ENCODE measurements at regions not wholly inside any gene's neighbourhood (a gene's known extent, or its start where the extent isn't known, plus 50 kb on each side); places are given as distances from the start of the nearest gene placed in this dataset.
"Not testable (repeated sequence)": the region's sequence is repeated elsewhere in the genome, so short reads cannot be mapped to it uniquely, and the experiment has no call there.

- no peak for DNase-seq (ENCODE audit: low read depth in 2 of 2)
Observed at GRCh38 chr13:50156561-50157127, 141.4 kb downstream of the KCNRG start.

DNA sequence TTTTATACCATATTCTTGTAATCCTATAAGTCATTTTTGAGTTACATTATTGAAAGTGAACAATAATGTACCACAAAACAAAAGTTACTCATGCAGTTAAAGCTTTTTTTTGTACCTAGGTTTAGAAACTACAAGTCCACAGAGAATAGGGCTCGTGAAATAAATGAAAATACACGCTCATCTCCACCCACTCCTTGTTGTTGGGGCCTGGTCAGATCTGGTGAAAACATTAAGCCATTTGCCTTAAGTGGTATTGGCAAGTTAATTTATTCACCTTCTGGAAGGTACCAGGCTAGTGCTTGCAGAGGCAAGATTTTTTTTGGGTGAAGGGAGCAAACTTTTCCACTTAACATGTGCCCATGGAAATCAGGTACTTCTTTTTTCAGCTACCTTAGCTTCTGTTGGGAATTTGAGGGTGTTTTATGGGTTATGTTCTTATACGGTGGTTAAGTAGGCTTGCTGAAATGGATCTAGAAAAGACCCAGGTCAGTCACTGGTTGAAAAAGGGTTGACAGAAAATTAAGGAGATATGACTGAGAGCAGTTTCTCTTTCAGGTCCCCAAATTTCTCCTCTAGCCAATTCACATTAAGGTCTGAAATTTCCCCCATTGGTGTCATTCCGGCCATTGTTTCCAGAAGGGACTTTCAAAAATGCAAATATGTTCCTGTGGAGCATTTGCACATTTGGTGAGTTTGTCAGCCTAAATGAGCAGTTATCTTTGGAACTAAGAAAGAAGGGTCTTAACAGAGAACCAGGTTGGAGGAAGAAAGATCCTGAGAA is 143.3 kb downstream of the KCNRG start:
- DNase-seq (ENCODE audit: low read depth in 2 of 2): no peak

DNA sequence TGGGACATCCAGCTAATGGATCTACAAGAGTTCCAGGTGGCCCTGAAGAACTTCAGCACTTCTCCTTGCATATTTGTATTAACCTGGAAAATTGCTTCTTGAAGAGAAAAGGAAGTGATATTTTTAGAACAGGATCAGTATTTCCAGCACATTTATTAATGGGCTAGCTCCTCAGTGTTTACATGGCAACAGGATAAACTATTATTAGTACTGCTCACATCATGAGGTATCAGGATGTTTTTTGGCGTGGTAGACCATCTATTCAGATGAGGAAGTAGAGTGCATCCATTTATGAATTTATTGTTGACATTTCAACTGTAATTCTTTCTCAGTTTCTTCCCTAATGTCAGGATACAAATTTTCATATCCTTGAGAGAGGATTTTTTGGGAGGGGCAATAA is 144.4 kb downstream of the KCNRG start:
- no peak for DNase-seq (ENCODE audit: low read depth in 2 of 2)

DNA sequence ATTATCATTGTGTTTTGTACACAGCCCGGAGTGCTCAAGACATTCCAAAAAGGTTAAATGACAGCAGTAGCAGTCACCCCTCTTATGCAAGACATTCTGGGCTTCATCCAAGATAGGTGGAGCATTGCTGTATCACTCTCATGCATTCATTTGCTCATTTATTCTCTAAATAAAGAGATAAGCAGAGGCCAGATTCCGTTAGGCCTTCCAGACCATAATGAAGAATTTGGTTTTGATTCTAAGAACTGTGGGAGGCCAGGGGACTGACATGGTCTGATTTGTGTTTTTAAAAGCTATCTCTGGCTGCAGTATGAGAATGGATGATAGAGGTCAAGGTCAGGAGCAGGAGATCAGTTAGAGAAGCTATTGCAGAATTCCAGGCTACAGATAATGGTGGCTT is 145.8 kb downstream of the KCNRG start:
- no peak for DNase-seq (ENCODE audit: low read depth in 2 of 2)

GRCh38 chr13:50162001-50162400 is 146.8 kb downstream of the KCNRG start:
- no peak for DNase-seq (ENCODE audit: low read depth in 2 of 2)

DNA sequence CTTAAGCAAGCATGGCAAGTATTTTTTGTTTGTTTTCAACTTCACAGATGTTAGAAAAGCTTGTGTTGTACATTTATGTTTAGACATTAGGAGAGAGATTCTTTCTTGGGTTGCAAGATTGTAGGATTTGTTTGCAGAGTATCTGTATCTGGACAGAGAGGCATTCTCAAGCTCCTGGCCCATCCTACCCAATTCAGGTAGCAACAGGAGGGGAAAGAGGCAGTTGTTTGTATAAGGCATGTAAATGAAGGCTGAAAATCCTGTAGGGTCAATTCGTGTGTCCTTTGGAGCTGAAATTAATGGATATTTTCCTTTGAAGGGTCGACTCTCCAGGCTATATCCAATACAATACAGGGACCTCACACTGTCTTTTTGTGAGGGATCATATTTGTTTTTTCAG is 147.3 kb downstream of the KCNRG start:
- DNase-seq (ENCODE audit: low read depth in 2 of 2): no peak

- DNase-seq (ENCODE audit: low read depth in 2 of 2): no peak
Observed at GRCh38 chr13:50167224-50167947, 152.1 kb downstream of the KCNRG start.

- no peak for DNase-seq (ENCODE audit: low read depth in 2 of 2)
Observed at GRCh38 chr13:50167967-50168366, 152.7 kb downstream of the KCNRG start.

GRCh38 chr13:50168786-50169185 is 153.5 kb downstream of the KCNRG start:
- DNase-seq (ENCODE audit: low read depth in 2 of 2): no peak

DNA sequence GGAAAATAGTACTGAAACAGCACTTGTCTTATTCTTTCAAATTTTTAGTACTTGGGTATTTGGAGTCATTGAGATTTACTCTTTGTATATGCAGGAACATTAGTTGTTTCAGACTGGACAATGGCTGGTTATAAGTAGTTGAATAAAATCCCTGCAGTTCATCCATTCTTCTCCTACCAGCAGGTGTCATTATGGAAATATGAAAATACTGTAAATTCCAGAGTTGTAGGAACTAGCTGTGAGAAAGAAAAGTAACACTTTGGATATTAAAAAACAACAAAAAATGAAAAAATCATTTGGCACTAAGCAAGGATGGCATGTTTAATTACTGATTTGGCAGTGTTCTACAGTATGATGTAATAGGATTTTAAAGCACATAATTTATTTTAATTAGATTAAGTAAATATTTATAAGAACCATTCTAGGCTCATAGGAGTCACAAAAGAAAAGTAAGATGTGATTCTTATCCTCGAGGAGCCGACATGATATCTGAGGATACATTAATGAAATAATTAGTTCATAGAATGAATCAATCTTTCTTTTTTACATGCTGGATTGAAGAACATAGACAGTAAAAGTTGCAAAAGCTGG is 155.3 kb downstream of the KCNRG start:
- DNase-seq (ENCODE audit: low read depth in 2 of 2): no peak

- DNase-seq (ENCODE audit: low read depth in 2 of 2): no peak
Observed at GRCh38 chr13:50171590-50172282, 156.5 kb downstream of the KCNRG start.

- not testable (repeated sequence) for DNase-seq (ENCODE audit: low read depth in 2 of 2)
Observed at GRCh38 chr13:50173045-50173444, 157.8 kb downstream of the KCNRG start.

DNA sequence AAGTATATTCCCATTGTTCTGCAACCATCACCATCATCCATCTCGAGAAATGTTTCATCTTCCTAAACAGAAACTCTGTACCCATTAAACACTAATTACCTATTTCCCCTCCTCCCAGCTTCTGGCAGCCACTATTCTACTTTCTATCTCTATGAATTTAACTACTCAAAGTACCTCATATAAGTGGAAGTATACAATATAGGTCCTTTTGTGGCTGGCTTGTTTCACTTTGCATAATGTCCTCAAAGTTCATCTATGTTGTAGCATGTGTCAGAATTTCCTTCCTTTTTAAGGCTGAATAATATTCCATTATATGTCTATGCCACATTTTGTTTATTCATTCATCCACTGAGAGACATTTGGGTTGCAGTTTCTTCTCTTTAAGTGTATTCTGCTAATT is 159.4 kb downstream of the KCNRG start:
- DNase-seq (ENCODE audit: low read depth in 2 of 2): no peak

DNA sequence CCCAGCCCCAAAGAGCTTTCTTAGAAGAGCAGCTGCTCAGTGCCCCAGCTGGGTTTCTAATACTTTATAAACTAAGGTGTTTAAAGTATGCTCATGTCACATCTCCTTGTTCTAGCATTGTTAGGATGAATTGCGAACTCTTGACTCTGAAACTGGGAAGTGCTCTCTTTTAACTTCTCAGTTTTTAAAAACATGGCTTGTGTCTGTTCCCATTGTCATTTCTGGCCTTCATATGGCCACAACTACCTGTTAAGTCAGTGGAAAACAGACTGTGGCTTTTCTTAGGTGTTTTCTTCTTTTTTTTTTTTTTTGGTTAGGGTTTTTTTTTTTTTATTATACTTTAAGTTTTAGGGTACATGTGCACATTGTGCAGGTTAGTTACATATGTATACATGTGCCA is 164.7 kb downstream of the KCNRG start:
- DNase-seq (ENCODE audit: low read depth in 2 of 2): no peak

DNA sequence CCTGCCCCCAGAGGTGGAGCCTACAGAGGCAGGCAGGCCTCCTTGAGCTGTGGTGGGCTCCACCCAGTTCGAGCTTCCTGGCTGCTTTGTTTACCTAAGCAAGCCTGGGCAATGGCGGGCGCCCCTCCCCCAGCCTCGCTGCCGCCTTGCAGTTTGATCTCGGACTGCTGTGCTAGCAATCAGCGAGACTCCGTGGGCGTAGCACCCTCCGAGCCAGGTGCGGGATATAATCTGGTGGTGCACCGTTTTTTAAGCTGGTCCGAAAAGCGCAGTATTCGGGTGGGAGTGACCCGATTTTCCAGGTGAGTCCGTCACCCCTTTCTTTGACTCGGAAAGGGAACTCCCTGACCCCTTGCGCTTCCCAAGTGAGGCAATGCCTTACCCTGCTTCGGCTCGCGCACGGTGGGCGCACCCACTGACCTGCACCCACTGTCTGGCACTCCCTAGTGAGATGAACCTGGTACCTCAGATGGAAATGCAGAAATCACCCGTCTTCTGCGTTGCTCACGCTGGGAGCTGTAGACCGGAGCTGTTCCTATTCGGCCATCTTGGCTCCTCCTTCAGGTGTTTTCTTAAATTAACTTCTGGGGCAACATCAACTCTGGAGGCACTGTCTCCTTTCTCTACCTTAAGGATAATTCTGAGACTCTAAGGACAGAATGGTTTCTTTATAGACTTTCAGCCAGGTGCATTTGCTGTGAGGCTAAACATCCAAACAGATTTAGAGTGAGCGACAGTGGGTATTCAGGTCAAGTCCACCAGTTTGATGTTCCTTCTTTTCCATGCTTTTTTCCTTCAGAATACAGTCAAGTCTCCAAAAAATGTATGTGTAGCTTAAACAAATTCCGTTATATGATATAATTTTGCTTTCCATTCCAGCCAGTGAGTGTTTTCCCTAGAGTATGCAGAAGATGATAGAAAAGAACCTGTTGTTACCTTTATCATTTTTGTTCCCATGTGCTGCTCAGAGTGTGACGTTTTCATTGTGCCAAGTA is 170.8 kb downstream of the KCNRG start:
- not testable (repeated sequence) for DNase-seq (ENCODE audit: low read depth in 2 of 2)

DNA sequence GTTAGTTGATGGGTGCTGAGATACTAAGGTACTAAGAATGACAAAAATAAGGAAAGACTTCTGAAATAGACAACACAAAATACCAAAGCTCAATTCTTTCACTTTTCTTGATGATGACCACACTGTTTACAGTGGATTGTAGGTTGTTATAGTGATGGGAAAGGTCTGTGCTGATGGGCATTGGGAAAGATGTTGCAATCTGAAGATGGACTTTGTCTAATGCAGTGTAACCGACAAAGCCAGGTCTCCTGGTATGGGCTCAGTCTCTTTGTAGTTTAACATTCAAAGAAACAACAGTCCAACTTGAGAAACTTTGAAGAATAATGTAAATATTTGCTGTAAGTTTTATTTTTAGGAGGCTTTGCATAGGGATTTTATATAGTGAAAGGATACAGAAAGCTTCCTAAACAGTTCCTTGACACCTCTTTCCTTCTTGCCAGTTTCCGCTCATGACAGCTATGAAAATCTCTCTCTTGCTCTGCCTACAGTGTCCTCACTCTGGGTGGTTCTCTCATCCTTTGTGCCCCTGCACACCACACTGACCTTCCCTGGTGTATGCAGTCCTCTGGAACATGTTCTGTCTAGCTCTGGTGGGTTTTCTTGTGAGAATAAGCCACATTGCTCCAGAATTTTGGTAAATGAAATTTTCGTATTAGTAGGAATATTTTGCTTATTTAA is 172.2 kb downstream of the KCNRG start:
- DNase-seq (ENCODE audit: low read depth in 2 of 2): no peak

DNA sequence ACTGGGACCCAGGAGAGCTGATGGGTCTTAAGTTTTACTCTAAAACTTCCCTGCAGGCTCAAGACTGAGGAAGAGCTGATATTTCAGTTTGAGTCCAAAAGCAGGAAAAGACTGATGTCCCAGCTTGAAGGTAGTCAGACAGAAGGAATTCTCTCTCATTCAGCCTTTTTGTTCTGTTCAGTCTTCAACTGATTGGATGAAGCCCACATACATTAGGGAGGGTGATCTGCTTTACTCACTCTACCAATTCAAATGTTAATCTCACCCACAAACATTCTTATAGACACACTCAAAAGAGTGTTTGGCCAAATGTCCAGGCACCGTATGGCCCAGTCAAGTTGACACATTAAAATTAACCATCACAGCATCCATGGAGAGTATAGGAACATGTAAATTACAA is 173.5 kb downstream of the KCNRG start:
- no peak for DNase-seq (ENCODE audit: low read depth in 2 of 2)

GRCh38 chr13:50189450-50189849 is 174.2 kb downstream of the KCNRG start:
- no peak for DNase-seq (ENCODE audit: low read depth in 2 of 2)

GRCh38 chr13:50191004-50191403 is 175.8 kb downstream of the KCNRG start:
- no peak for DNase-seq (ENCODE audit: low read depth in 2 of 2)

GRCh38 chr13:50192272-50192813 is 177.1 kb downstream of the KCNRG start:
- no peak for DNase-seq (ENCODE audit: low read depth in 2 of 2)
